ENCODE measurements at regions not wholly inside any gene's neighbourhood (a gene's known extent, or its start where the extent isn't known, plus 50 kb on each side); places are given as distances from the start of the nearest gene placed in this dataset.

DNA sequence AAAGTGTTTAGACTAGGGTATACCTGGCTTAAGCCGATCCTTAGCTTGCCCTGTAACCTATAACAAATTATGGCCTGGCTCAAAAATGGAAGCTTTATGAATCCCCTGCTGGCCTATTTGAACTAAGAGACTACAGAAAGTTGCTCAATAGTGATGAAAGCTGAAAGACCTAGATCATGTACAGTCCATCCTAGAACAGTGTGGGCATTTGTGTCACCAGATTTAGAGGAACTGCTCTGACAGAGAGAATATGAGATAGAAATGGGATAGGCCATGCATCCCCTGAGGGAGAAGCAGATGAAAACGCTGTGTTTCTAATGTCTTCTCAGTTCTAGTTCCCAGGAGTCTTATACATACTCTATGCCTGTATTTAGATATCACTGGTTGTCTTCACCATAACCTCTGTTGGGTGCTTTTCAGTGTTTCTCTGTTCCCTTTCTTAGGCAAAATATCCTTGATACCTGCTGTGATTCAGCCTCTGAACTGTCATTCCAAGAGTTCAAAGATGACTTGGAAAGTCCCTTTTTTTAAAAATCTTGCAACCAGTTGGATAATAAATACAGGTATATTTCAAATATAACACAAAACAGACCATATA is 246.9 kb upstream of the SLC39A10 start:
- peak; percentile 3 for DNase-seq (ENCODE audit: low read depth, low spot score)
- in situ Hi-C loops (cut with HindIII; ENCODE audit: low pct_unique_long_range_greater_than_20kb, low sequenced_read_pairs): no loop called here

GRCh38 chr2:195408811-195409210 is 248.2 kb upstream of the SLC39A10 start:
- no peak for DNase-seq (ENCODE audit: low read depth, low spot score)

DNA sequence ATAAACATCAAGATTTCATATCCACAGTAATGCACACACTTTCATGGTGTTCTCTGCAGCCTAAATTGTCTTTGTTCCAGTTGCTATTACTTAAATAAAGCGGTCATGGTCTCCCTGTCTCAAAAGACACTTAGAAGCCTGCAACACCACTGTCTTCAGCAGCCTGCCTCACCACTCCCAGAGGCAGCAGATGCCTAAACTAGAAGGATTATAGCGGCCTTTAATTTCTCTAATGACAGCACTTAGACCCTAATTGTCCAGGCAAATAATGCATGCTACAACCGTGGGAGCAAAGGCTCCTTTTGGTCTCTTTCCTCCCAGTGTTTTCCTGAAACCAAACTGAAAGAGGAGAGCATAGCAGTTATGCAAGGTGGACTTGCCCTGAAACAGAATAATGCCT is 248.8 kb upstream of the SLC39A10 start:
- no peak for DNase-seq (ENCODE audit: low read depth, low spot score)
- in situ Hi-C loops (cut with HindIII; ENCODE audit: low pct_unique_long_range_greater_than_20kb, low sequenced_read_pairs): no loop called here

More at GRCh38 chr2:195408811-195409210, 248.2 kb upstream of the SLC39A10 start:
- in situ Hi-C loops (cut with HindIII; ENCODE audit: low pct_unique_long_range_greater_than_20kb, low sequenced_read_pairs): no loop called here

GRCh38 chr2:195407783-195408182 is 249.2 kb upstream of the SLC39A10 start:
- in situ Hi-C loops (cut with HindIII; ENCODE audit: low pct_unique_long_range_greater_than_20kb, low sequenced_read_pairs): no loop called here
- DNase-seq (ENCODE audit: low read depth, low spot score): no peak

DNA sequence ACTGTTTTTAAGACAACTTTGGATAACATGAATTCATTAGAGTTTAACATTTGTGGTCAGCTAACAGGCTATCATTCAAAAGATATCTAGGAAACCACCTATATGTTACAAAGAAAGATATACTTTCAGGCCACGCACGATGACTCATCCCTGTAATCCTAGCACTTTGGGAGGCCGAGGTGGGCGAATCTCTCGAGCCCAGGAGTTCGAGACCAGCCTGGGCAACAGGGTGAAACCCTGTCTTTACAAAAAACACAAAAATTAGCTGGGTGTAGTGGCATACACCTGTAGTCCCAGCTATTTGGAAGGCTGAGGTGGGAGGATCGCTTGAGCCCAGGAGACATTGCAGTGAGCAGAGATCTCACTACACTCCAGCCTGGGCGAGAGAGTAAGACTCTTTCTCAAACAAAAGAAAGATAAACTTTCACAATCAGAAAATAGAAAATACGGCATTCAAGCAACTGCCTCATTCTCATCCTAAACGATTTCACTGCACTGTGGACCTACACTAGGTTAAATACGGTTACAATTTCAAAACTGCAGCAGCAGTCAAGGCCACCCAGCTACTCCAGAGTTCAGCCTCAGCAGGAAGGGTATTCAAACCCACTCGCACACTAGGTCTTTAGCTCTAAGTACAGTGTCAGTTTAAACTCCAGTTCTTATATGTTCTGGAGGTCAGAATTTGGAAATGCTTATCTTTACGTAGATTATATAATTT is 250.0 kb upstream of the SLC39A10 start:
- in situ Hi-C loops (cut with HindIII; ENCODE audit: low pct_unique_long_range_greater_than_20kb, low sequenced_read_pairs): no loop called here
- no peak for DNase-seq (ENCODE audit: low read depth, low spot score)

- in situ Hi-C loops (cut with HindIII; ENCODE audit: low pct_unique_long_range_greater_than_20kb, low sequenced_read_pairs): no loop called here
- no peak for DNase-seq (ENCODE audit: low read depth, low spot score)
Measured at GRCh38 chr2:195404651-195405050, 252.4 kb upstream of the SLC39A10 start.

DNA sequence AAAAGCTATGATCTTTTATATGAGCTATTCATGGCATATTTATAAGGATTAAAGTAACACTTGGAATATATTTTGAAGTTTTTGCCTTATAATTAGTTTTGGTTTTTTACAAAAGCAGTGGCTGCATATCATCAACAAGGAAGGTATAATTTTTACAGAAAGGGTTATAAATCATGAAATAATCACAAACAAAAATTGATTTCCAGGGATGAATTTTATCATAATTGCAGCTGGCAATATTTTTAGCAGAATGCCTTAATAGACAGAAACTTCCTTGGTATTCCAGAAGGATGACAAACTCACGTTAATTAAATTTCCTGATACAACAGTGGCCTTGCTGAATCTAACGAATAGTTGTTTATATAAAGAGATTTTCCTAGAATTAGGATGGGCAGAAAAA is 260.5 kb upstream of the SLC39A10 start:
- in situ Hi-C loops (cut with HindIII; ENCODE audit: low pct_unique_long_range_greater_than_20kb, low sequenced_read_pairs): no loop called here
- DNase-seq (ENCODE audit: low read depth, low spot score): no peak

DNA sequence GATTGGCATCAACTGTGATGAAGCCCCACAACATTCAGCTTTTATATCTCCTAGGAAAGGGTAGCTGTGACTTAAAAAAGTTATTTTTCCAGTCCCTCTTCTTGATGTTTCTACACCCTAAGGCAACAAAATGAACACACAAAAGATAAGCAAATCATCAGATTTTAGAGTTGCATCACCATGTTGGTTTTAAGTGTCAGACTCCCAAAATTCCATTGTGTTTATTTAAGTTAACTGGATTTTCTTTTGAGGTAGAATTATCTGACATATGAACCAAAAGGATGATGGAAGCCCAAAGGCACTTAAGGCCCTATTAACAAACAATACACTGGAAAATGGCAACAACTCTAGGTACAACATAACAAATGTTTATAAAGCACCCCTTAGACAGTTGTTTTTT is 261.7 kb upstream of the SLC39A10 start:
- in situ Hi-C loops (cut with HindIII; ENCODE audit: low pct_unique_long_range_greater_than_20kb, low sequenced_read_pairs): no loop called here
- no peak for DNase-seq (ENCODE audit: low read depth, low spot score)

DNA sequence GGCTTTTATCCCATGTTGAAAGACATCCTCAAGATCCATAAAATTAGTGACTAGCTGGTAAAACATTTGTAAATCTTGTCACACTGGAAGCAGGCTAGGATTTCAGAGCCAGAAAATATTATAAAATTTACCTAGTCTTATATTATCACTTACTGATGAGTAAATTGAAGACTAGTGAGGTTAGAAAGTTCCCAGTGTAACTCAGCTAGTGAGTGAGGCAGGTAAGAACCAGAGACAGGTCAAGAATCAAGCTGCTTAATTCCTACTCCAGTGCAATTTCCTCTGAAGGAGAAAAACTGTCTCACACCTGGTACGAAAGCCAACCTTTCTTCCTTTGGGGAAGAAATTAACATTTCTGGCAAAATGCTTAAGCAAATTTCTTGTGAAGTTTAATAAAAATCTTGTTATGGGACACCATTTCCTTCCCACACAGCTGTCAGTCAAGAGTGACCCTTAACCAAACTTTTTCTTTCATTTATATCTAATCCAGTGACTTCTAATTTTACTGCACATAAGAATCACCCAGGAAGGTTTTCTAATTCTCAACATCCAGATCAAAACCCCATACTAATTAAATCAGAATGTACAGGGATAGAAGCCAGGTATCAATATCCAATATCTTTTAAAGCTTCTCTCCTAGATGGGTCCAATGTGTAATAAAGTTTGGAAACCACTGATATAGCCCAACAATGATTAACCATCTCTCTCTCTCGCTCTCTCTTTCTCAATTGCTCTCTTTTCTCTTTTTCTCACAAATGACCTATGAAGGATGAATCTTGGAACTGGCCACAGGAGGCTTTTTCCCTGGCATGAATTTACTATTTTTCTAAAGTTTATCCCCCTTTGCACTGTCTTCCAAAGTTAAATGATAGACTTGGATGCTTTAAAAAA is 264.3 kb upstream of the SLC39A10 start:
- in situ Hi-C loops (cut with HindIII; ENCODE audit: low pct_unique_long_range_greater_than_20kb, low sequenced_read_pairs): no loop called here
- DNase-seq (ENCODE audit: low read depth, low spot score): no peak

- in situ Hi-C loops (cut with HindIII; ENCODE audit: low pct_unique_long_range_greater_than_20kb, low sequenced_read_pairs): no loop called here
- peak; percentile 14 for DNase-seq (ENCODE audit: low read depth, low spot score)
Measured at GRCh38 chr2:195390686-195391321, 266.2 kb upstream of the SLC39A10 start.

DNA sequence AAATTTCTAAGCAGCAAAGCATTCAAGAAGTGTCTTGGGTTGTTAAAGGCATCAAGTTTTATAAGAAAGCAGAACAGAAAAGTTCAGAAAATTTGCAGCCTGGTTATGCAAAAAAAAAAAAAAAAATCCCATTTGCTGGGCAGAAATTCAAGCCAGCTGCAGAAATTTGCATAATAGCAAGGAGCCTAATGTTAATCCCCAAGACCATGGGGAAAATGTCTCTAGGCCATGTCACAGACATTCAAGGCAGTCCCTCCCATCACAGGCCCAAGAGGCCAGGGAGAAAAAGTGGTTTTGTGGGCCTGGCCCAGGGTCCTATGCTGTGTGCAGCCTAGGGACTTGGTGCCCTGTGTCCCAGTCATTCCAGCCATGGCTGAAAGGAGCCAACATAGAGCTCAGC is 269.0 kb upstream of the SLC39A10 start:
- in situ Hi-C loops (cut with HindIII; ENCODE audit: low pct_unique_long_range_greater_than_20kb, low sequenced_read_pairs): no loop called here
- DNase-seq (ENCODE audit: low read depth, low spot score): no peak

- no peak for DNase-seq (ENCODE audit: low read depth, low spot score)
- in situ Hi-C loops (cut with HindIII; ENCODE audit: low pct_unique_long_range_greater_than_20kb, low sequenced_read_pairs): no loop called here
Measured at GRCh38 chr2:195382186-195382585, 274.8 kb upstream of the SLC39A10 start.

GRCh38 chr2:195370167-195370943 is 286.7 kb upstream of the SLC39A10 start:
- no peak for DNase-seq (ENCODE audit: low read depth, low spot score)
- in situ Hi-C loops (cut with HindIII; ENCODE audit: low pct_unique_long_range_greater_than_20kb, low sequenced_read_pairs): no loop called here

- in situ Hi-C loops (cut with HindIII; ENCODE audit: low pct_unique_long_range_greater_than_20kb, low sequenced_read_pairs): no loop called here
- no peak for DNase-seq (ENCODE audit: low read depth, low spot score)
Measured at GRCh38 chr2:195369218-195369587, 287.8 kb upstream of the SLC39A10 start.

GRCh38 chr2:195368249-195369217 is 288.5 kb upstream of the SLC39A10 start:
- in situ Hi-C loops (cut with HindIII; ENCODE audit: low pct_unique_long_range_greater_than_20kb, low sequenced_read_pairs): no loop called here

GRCh38 chr2:195367809-195368208 is 289.2 kb upstream of the SLC39A10 start:
- in situ Hi-C loops (cut with HindIII; ENCODE audit: low pct_unique_long_range_greater_than_20kb, low sequenced_read_pairs): no loop called here
- DNase-seq (ENCODE audit: low read depth, low spot score): no peak

More at GRCh38 chr2:195368249-195369217, 288.5 kb upstream of the SLC39A10 start:
- no peak for DNase-seq (ENCODE audit: low read depth, low spot score)
